Right lobe of liver (tissue), 6 donors: ENCODE measurements at regions not wholly inside any gene's neighbourhood (a gene's known extent, or its start where the extent isn't known, plus 50 kb on each side); places are given as distances from the start of the nearest gene placed in this dataset.

ENCODE experiments used
- ATAC-seq, 4 donors: fragments of 200-7000 bp; cut with Tn5 transposase; one replicate each; pipeline ENCODE4 v1.9.1; 2020; ENCODE audit warnings: mild to moderate bottlenecking in 4 of 4, moderate library complexity in 4 of 4
- DNase-seq, 3 donors: peaks; one replicate each; pipeline ENCODE4 v3.0.0-alpha.2; 2020
- H3K27ac ChIP-seq, 3 donors: fragments of 200-600 bp; one replicate each; pipeline ENCODE4 v1.8.0; 2022
- H3K27me3 ChIP-seq, 2 donors: fragments of 200-600 bp; one replicate each; pipeline ENCODE4 v1.8.0; 2022
- H3K36me3 ChIP-seq, 4 donors: fragments of 200-600 bp; sonication (generic) in 1 of 4; one replicate each; pipeline versions ENCODE4 v1.5.1 to v1.8.0; 2017 to 2022; ENCODE audit warnings: control low read depth in 1 of 4
- H3K4me1 ChIP-seq, 4 donors: fragments of 200-600 bp; sonication (generic) in 1 of 4; one replicate each; pipeline versions ENCODE4 v1.5.1 to v1.8.0; 2017 to 2022; ENCODE audit warnings: control low read depth in 1 of 4
- H3K4me3 ChIP-seq, 3 donors: fragments of 200-600 bp; one replicate each; pipeline ENCODE4 v1.8.0; 2022
- H3K9me3 ChIP-seq, 4 donors: fragments of 200-600 bp; sonication (generic) in 1 of 4; one replicate each; pipeline versions ENCODE4 v1.5.1 to v1.8.0; 2017 to 2022; ENCODE audit warnings: control low read depth in 1 of 4
- POLR2A ChIP-seq: fragments of 450-650 bp; IDR thresholded peaks from one replicate; pipeline ENCODE4 v1.6.1; 2017; ENCODE audit warnings: antibody characterized with exemption, mild to moderate bottlenecking
- WGBS: methylation state at CpG from one replicate; pipeline ENCODE4 v1.1.6; 2018; ENCODE audit warnings: low coverage, low lambda C conversion rate; ENCODE audit not compliant: insufficient coverage; ENCODE audit errors: missing lambda C conversion rate; 5-methylcytosine and 5-hydroxymethylcytosine counted together
- intact Hi-C, 2 donors: fragments of 100-400 bp; cut with DNase I; formaldehyde crosslinking; loops; one replicate each; pipeline versions ENCODE4 v1.11.2 to v1.14.1; 2022
- TF ChIP-seq, protein P1 (sequence below), 4 donors: fragments of 200-600 bp in 3 of 4; fragments of 450-650 bp in 1 of 4; IDR thresholded peaks; one replicate each; pipeline versions ENCODE4 v1.5.1 to v1.8.0; 2016 to 2022; ENCODE audit warnings: antibody characterized with exemption in 4 of 4, mild to moderate bottlenecking in 2 of 4
- donor health status: DM: no; HTN: yes; CAD: no.
- donor health status: DM: no; HTN: no; CAD: no.
- donor health status: DM: no; HTN: no; CAD: no.
- donor health status: DM: no; HTN: yes; CAD: no.
- donor health status: DM: no; HTN: yes; CAD: no.

DNA sequence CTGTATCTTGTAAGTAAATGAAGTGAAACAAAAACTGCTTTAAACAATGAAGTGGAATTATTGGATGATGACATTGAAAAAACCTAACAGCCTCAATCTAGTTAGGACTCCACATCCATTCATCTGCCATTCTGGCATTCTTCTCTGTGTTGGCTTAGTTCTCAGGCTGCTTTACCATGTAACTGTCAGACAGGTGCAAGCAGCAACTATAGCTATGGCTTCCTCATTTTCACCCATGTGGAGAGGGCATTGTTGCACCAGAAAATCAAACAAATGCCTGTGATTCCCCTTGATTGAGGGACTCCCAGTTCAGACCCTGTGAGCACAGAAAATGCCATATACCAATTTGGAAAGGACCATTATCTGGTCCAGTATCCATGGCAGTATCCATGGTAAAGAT, 129.5 kb upstream of the NYAP2 start:
- intact Hi-C loops, result no loop called here
- H3K27ac ChIP-seq, result no peak overlapping the region
- H3K27me3 ChIP-seq, result no peaks in the 10 kb centered on the region
- TF ChIP-seq, protein P1, sequence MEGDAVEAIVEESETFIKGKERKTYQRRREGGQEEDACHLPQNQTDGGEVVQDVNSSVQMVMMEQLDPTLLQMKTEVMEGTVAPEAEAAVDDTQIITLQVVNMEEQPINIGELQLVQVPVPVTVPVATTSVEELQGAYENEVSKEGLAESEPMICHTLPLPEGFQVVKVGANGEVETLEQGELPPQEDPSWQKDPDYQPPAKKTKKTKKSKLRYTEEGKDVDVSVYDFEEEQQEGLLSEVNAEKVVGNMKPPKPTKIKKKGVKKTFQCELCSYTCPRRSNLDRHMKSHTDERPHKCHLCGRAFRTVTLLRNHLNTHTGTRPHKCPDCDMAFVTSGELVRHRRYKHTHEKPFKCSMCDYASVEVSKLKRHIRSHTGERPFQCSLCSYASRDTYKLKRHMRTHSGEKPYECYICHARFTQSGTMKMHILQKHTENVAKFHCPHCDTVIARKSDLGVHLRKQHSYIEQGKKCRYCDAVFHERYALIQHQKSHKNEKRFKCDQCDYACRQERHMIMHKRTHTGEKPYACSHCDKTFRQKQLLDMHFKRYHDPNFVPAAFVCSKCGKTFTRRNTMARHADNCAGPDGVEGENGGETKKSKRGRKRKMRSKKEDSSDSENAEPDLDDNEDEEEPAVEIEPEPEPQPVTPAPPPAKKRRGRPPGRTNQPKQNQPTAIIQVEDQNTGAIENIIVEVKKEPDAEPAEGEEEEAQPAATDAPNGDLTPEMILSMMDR (IDR thresholded peaks at IDR 0.05), result no peak
- no peak for TF ChIP-seq POLR2A
- DNase-seq, result no peak
- no peak for ATAC-seq
- no peaks in the 10 kb centered on the region for H3K9me3 ChIP-seq
- H3K36me3 ChIP-seq, result no peaks in the 10 kb centered on the region
- H3K4me1 ChIP-seq, result no peaks in the 10 kb centered on the region
- no peak overlapping the region for H3K4me3 ChIP-seq

GRCh38 chr2:225254363-225254762, 145.1 kb upstream of the NYAP2 start:
- DNase-seq (no peak), ATAC-seq (no peak)
- 28% methylated on average over 3 of the region's 3 CpGs for WGBS
- H3K4me3 ChIP-seq, result no peak overlapping the region
- intact Hi-C loops, result no loop called here
- no peaks in the 10 kb centered on the region for H3K4me1 ChIP-seq
- no peaks in the 10 kb centered on the region for H3K27me3 ChIP-seq
- H3K27ac ChIP-seq, result no peak overlapping the region
- H3K9me3 ChIP-seq, result peaks cover 0 to 3% (median 0%) of the 10 kb centered on the region in 4 donors
- H3K36me3 ChIP-seq, result no peaks in the 10 kb centered on the region
- TF ChIP-seq, protein P1 (IDR thresholded peaks at IDR 0.05), result no peak
- TF ChIP-seq POLR2A, result no peak

DNA sequence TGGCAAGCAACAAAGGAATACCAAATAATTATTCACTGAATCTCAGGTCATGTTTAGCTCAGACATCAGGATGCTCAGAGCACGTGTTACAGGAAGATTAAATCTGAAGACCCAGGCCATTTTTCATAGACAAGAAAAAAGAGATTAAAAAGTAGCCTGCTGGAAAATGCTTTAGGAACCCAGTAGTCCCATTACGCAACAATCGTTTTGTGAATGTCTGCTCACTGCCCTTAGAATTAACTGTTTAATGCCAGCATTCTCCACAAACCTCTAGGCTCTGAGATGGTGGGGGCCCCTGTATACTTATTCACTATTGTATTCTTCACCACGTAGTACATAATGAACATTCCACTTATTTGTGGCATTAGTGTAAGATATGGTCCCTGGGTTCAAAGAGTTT, 154.6 kb upstream of the NYAP2 start:
- no peaks in the 10 kb centered on the region for H3K36me3 ChIP-seq
- TF ChIP-seq, protein P1 (IDR thresholded peaks at IDR 0.05), result no peak
- TF ChIP-seq POLR2A, result no peak
- no peaks in the 10 kb centered on the region for H3K27me3 ChIP-seq
- DNase-seq (no peak), ATAC-seq (no peak)
- H3K27ac ChIP-seq, result no peak overlapping the region
- no peak overlapping the region for H3K4me3 ChIP-seq
- intact Hi-C loops, result no loop called here
- H3K9me3 ChIP-seq, result no peaks in the 10 kb centered on the region
- H3K4me1 ChIP-seq, result no peaks in the 10 kb centered on the region
- WGBS, result 22% methylated on average over 4 of the region's 4 CpGs

GRCh38 chr2:225236769-225237323, 162.7 kb upstream of the NYAP2 start:
- H3K9me3 ChIP-seq, result no peaks in the 10 kb centered on the region
- DNase-seq (no peak), ATAC-seq (no peak)
- intact Hi-C loops, result no loop called here
- no peaks in the 10 kb centered on the region for H3K4me1 ChIP-seq
- no peak overlapping the region for H3K27ac ChIP-seq
- H3K4me3 ChIP-seq, result no peak overlapping the region
- no peaks in the 10 kb centered on the region for H3K27me3 ChIP-seq
- H3K36me3 ChIP-seq, result no peaks in the 10 kb centered on the region
- TF ChIP-seq POLR2A, result no peak
- TF ChIP-seq, protein P1 (IDR thresholded peaks at IDR 0.05), result no peak
- WGBS, result 42% methylated on average over 4 of the region's 4 CpGs

GRCh38 chr2:225233234-225233633, 166.3 kb upstream of the NYAP2 start:
- intact Hi-C loops, result no loop called here

More at GRCh38 chr2:225233234-225233633, 166.3 kb upstream of the NYAP2 start:
- no peak for DNase-seq
- 22% methylated on average over 1 of the region's 4 CpGs for WGBS
- Histone ChIP-seq H3K36me3 (no peaks in the 10 kb centered on the region), H3K4me3 (no peak overlapping the region), H3K27me3 (no peaks in the 10 kb centered on the region), H3K27ac (no peak overlapping the region), H3K4me1 (no peaks in the 10 kb centered on the region), H3K9me3 (no peaks in the 10 kb centered on the region)
- no peak for TF ChIP-seq POLR2A
- TF ChIP-seq, protein P1 (IDR thresholded peaks at IDR 0.05), result no peak
- ATAC-seq, result no peak
